DOHH2 (cell line): ENCODE measurements at regions not wholly inside any gene's neighbourhood (a gene's known extent, or its start where the extent isn't known, plus 50 kb on each side); places are given as distances from the start of the nearest gene placed in this dataset.
A peak's percentile ranks its signal among the peaks of the same experiment; 100 is the strongest.

Experiments used
- H3F3A ChIP-seq: fragments of 200-600 bp; sonication (generic), shearing (Covaris generic); 2 replicates; pipeline ENCODE4 v1.6.0; 2016; ENCODE audit warnings: antibody characterized with exemption, mild to moderate bottlenecking; ENCODE audit not compliant: control insufficient read depth, insufficient read depth
- H3K27ac ChIP-seq: fragments of 200-600 bp; sonication (generic); 2 replicates; pipeline ENCODE4 v1.5.1; 2014; ENCODE audit warnings: low read depth, mild to moderate bottlenecking, low read length, moderate library complexity
- H3K27me3 ChIP-seq: fragments of 200-600 bp; sonication (generic); 2 replicates; pipeline ENCODE4 v1.6.1; 2014; ENCODE audit warnings: mild to moderate bottlenecking, low read length, mixed read lengths; ENCODE audit not compliant: control insufficient read depth
- H3K36me3 ChIP-seq: fragments of 200-600 bp; sonication (generic); 2 replicates; pipeline ENCODE4 v1.6.1; 2014; ENCODE audit warnings: mild to moderate bottlenecking, low read length, moderate library complexity, mixed read lengths; ENCODE audit not compliant: control insufficient read depth
- H3K4me1 ChIP-seq: fragments of 200-600 bp; sonication (generic); 2 replicates; pipeline ENCODE4 v1.6.1; 2014; ENCODE audit warnings: mild to moderate bottlenecking, low read length, mixed read lengths; ENCODE audit not compliant: control insufficient read depth
- H3K4me2 ChIP-seq: fragments of 200-600 bp; sonication (generic); 2 replicates; pipeline ENCODE4 v1.6.0; 2014; ENCODE audit warnings: mild to moderate bottlenecking, low read length, moderate library complexity
- H3K4me3 ChIP-seq: fragments of 200-600 bp; sonication (generic); 2 replicates; pipeline ENCODE4 v1.5.1; 2014; ENCODE audit warnings: mild to moderate bottlenecking, low read length, mixed read lengths
- H3K79me2 ChIP-seq: fragments of 200-600 bp; sonication (generic); 2 replicates; pipeline ENCODE4 v1.6.1; 2014; ENCODE audit warnings: mild to moderate bottlenecking, low read length, mixed read lengths; ENCODE audit not compliant: control insufficient read depth
- H3K9me2 ChIP-seq: fragments of 200-600 bp; sonication (generic); replicated peaks from 2 replicates; pipeline ENCODE4 v1.6.1; 2014; ENCODE audit warnings: mild to moderate bottlenecking, low read length, mixed read lengths; ENCODE audit not compliant: control insufficient read depth
- H3K9me3 ChIP-seq: fragments of 200-600 bp; sonication (generic); 2 replicates; pipeline ENCODE4 v1.6.1; 2014; ENCODE audit warnings: antibody characterized with exemption, low read length, mixed read lengths; ENCODE audit not compliant: control insufficient read depth, insufficient read depth
- H4K20me1 ChIP-seq: fragments of 200-600 bp; sonication (generic); 2 replicates; pipeline ENCODE4 v1.6.0; 2014; ENCODE audit warnings: low read depth, mild to moderate bottlenecking, antibody characterized with exemption, low read length, moderate library complexity; ENCODE audit not compliant: control insufficient read depth, insufficient read depth
- CTCF ChIP-seq: fragments of 200-600 bp; sonication (generic); IDR thresholded peaks from one replicate; pipeline ENCODE4 v1.5.1; 2014; ENCODE audit warnings: antibody characterized with exemption, mild to moderate bottlenecking, low read depth, low read length; ENCODE audit not compliant: poor library complexity, severe bottlenecking
- EZH2phosphoT487 ChIP-seq: fragments of 200-600 bp; sonication (generic); IDR thresholded peaks from 2 replicates; pipeline ENCODE4 v1.6.1; 2017; ENCODE audit warnings: borderline replicate concordance, mild to moderate bottlenecking, antibody characterized with exemption, low read length, moderate library complexity, mixed read lengths

DNA sequence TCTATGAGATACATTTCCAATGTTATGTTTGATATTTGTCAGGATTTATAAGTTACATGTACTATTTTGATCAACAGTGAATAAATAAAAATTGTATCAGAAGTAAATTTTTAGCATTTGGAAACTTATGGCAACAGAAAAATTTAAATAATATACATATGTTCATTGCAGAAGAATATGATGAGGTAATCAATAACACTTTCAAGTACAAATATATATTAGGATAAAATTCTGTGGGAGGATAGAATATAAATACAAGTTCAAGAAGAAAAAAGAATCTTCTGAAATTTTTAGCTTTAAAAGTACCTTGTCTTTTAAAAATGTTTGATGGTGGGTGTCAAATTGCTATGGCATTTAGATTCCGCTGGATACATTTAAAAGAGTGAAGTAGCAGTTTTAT is 102.8 kb upstream of the MUCL1 start:
- Histone ChIP-seq H3K27me3 (no peaks in the 10 kb centered on the region), H4K20me1 (no peaks in the 10 kb centered on the region), H3F3A (no peaks in the 10 kb centered on the region), H3K9me2 (no peaks in the 10 kb centered on the region), H3K4me3 (no peak overlapping the region), H3K4me2 (no peak overlapping the region), H3K79me2 (no peaks in the 10 kb centered on the region), H3K27ac (no peak overlapping the region), H3K36me3 (no peaks in the 10 kb centered on the region), H3K9me3 (no peaks in the 10 kb centered on the region), H3K4me1 (peaks cover 17% of the 10 kb centered on the region)
- TF ChIP-seq EZH2phosphoT487 (no peak), CTCF (no peak)

GRCh38 chr12:54749191-54749818 is 101.1 kb upstream of the DCD start:
- Histone ChIP-seq H3K27me3 (no peaks in the 10 kb centered on the region), H4K20me1 (no peaks in the 10 kb centered on the region), H3F3A (no peaks in the 10 kb centered on the region), H3K27ac (no peak overlapping the region), H3K79me2 (no peaks in the 10 kb centered on the region), H3K36me3 (no peaks in the 10 kb centered on the region), H3K9me2 (no peaks in the 10 kb centered on the region), H3K4me2 (no peak overlapping the region), H3K4me3 (no peak overlapping the region), H3K9me3 (no peaks in the 10 kb centered on the region), H3K4me1 (peaks cover 15% of the 10 kb centered on the region)
- peak; percentile 83 for TF ChIP-seq CTCF
- no peak for TF ChIP-seq EZH2phosphoT487

DNA sequence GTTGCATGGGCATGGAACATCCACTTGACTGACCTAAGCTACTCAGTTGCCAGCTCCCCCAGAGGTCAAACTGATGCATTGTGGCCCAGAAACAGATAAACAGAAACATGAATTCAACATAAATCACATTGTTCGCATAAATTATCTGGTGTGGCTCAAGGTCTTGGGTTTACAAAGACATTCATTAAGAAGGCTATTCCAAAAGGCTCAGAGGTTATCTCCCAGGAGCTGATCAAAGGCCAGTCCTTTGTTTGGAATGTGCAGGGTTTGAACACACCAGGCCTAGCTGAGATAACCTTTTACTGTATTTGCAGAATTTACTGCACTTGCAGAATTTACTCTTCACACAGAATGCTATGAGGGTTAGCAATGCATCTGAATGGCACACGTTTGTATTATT is 96.4 kb upstream of the DCD start:
- H3K27ac ChIP-seq, result no peak overlapping the region
- H3K79me2 ChIP-seq, result no peaks in the 10 kb centered on the region
- H3K4me3 ChIP-seq, result no peak overlapping the region
- H3K4me2 ChIP-seq, result no peak overlapping the region
- H3K9me2 ChIP-seq, result no peaks in the 10 kb centered on the region
- no peaks in the 10 kb centered on the region for H3K4me1 ChIP-seq
- no peaks in the 10 kb centered on the region for H3K9me3 ChIP-seq
- no peaks in the 10 kb centered on the region for H3K36me3 ChIP-seq
- no peaks in the 10 kb centered on the region for H3F3A ChIP-seq
- TF ChIP-seq EZH2phosphoT487 (no peak), CTCF (no peak)
- H4K20me1 ChIP-seq, result no peaks in the 10 kb centered on the region
- H3K27me3 ChIP-seq, result no peaks in the 10 kb centered on the region
